ENCODE measurements at regions not wholly inside any gene's neighbourhood (a gene's known extent, or its start where the extent isn't known, plus 50 kb on each side); places are given as distances from the start of the nearest gene placed in this dataset.

GRCh38 chr9:85223506-85224125, 518.1 kb downstream of the AGTPBP1 start:
- H3K4me3 ChIP-seq (ENCODE audit: low read depth, low read length) = no peak overlapping the region
- no peak overlapping the region for H3K27ac ChIP-seq (ENCODE audit: extremely low read depth, low read depth, low read length)
- H3K9me3 ChIP-seq (ENCODE audit: control insufficient read depth, insufficient read depth, low read depth, low read length) = no peaks in the 10 kb centered on the region
- ChIA-PET POLR2A (no interaction called here), CTCF (no interaction called here)
- no peaks in the 10 kb centered on the region for H3K4me1 ChIP-seq (ENCODE audit: control insufficient read depth, insufficient read depth, low read length)
- H3K36me3 ChIP-seq (ENCODE audit: control insufficient read depth in 2 of 2, insufficient read depth in 1 of 2, low read length in 2 of 2) = no peaks in the 10 kb centered on the region
- TF ChIP-seq ZNF16 (tag by site-specific recombination; IDR thresholded peaks at IDR 0.05; ENCODE audit: low read depth) (no peak), SCRT2 (tag by site-specific recombination; IDR thresholded peaks at IDR 0.05) (peak; percentile 46)

DNA sequence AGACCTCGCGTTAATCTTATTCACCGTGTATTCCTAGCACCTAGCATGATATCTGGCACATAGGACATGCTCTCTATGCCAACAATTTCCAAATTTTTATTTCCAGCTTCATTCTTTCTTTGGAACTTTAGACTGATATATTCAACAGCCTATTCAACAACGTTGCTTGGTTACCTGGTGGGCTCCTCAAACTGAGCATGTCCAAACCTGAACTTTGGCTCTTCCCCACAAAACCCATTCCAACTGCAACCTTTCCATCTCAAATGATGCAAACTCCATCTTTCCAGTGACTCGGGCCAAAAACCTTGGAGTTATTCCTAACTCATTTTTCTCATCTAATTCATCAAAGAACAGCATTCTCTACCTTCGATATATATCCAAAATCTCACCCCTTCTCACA, 525.2 kb downstream of the AGTPBP1 start:
- no peaks in the 10 kb centered on the region for H3K9me3 ChIP-seq (ENCODE audit: control insufficient read depth, insufficient read depth, low read depth, low read length)
- no peak overlapping the region for H3K27ac ChIP-seq (ENCODE audit: extremely low read depth, low read depth, low read length)
- CTCF ChIA-PET = no interaction called here
- peaks cover 4% of the 10 kb centered on the region; the same call in 1 of the 2 replicates for H3K4me1 ChIP-seq (ENCODE audit: control insufficient read depth, insufficient read depth, low read length)
- H3K36me3 ChIP-seq (ENCODE audit: control insufficient read depth in 2 of 2, insufficient read depth in 1 of 2, low read length in 2 of 2) = no peaks in the 10 kb centered on the region
- POLR2A ChIA-PET = no interaction called here
- TF ChIP-seq ZNF324 (tag by site-specific recombination; IDR thresholded peaks at IDR 0.05) (no peak), ZNF837 (tag by site-specific recombination; IDR thresholded peaks at IDR 0.05) (no peak), ZSCAN18 (tag by site-specific recombination; IDR thresholded peaks at IDR 0.05) (no peak), RBAK (tag by site-specific recombination; IDR thresholded peaks at IDR 0.05) (no peak), WT1 (tag by site-specific recombination; IDR thresholded peaks at IDR 0.05) (no peak), ZNF596 (tag by site-specific recombination; IDR thresholded peaks at IDR 0.05) (no peak), ZSCAN23 (tag by site-specific recombination; IDR thresholded peaks at IDR 0.05) (no peak), ZSCAN4 (tag by site-specific recombination; IDR thresholded peaks at IDR 0.05) (no peak), ZNF654 (tag by site-specific recombination; IDR thresholded peaks at IDR 0.05; ENCODE audit: low read depth) (no peak), ZNF350 (tag by site-specific recombination; IDR thresholded peaks at IDR 0.05) (no peak), ZBTB10 (tag by site-specific recombination; IDR thresholded peaks at IDR 0.05) (no peak), ZNF398 (tag by site-specific recombination; IDR thresholded peaks at IDR 0.05) (no peak), ZNF548 (tag by site-specific recombination; IDR thresholded peaks at IDR 0.05) (no peak), GLI2 (tag by site-specific recombination; IDR thresholded peaks at IDR 0.05; ENCODE audit: borderline replicate concordance, low read depth) (no peak), ZNF747 (tag by site-specific recombination; IDR thresholded peaks at IDR 0.05) (no peak)
- TF ChIP-seq, protein P1, sequence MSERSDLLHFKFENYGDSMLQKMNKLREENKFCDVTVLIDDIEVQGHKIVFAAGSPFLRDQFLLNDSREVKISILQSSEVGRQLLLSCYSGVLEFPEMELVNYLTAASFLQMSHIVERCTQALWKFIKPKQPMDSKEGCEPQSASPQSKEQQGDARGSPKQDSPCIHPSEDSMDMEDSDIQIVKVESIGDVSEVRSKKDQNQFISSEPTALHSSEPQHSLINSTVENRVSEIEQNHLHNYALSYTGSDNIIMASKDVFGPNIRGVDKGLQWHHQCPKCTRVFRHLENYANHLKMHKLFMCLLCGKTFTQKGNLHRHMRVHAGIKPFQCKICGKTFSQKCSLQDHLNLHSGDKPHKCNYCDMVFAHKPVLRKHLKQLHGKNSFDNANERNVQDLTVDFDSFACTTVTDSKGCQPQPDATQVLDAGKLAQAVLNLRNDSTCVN (tag by site-specific recombination; optimal IDR thresholded peaks at IDR 0.05) = no peak
- no peak overlapping the region for H3K4me3 ChIP-seq (ENCODE audit: low read depth, low read length)
